HG03060 (cell line): ENCODE measurements at regions not wholly inside any gene's neighbourhood (a gene's known extent, or its start where the extent isn't known, plus 50 kb on each side); places are given as distances from the start of the nearest gene placed in this dataset.

Experiments
- ATAC-seq: cut with Tn5 transposase; IDR thresholded peaks from one replicate; pipeline ENCODE4 v1.9.1; 2021; ENCODE audit warnings: low read depth, moderate number of reproducible peaks; ENCODE audit not compliant: unreplicated experiment

- ATAC-seq: no peak
Observed at GRCh38 chr21:41596241-41596925, 88.4 kb upstream of the TMPRSS2 start.

- ATAC-seq: no peak
Observed at GRCh38 chr21:41594268-41594667, 86.3 kb upstream of the TMPRSS2 start.

GRCh38 chr21:41593760-41594138, 85.8 kb upstream of the TMPRSS2 start:
- ATAC-seq: no peak

GRCh38 chr21:41593051-41593759, 85.2 kb upstream of the TMPRSS2 start:
- no peak for ATAC-seq

GRCh38 chr21:41589620-41590175, 81.7 kb upstream of the TMPRSS2 start:
- no peak for ATAC-seq

- ATAC-seq: no peak
Observed at GRCh38 chr21:41589131-41589530, 81.2 kb upstream of the TMPRSS2 start.

- no peak for ATAC-seq
Observed at GRCh38 chr21:41585199-41585994, 77.4 kb upstream of the TMPRSS2 start.

- no peak for ATAC-seq
Observed at GRCh38 chr21:41584603-41585176, 76.7 kb upstream of the TMPRSS2 start.

- ATAC-seq: no peak
Observed at GRCh38 chr21:41583274-41583790, 75.4 kb upstream of the TMPRSS2 start.

- ATAC-seq: no peak
Observed at GRCh38 chr21:41582866-41583265, 74.9 kb upstream of the TMPRSS2 start.

- no peak for ATAC-seq
Observed at GRCh38 chr21:41582298-41582840, 74.4 kb upstream of the TMPRSS2 start.

GRCh38 chr21:41581592-41582228, 73.8 kb upstream of the TMPRSS2 start:
- ATAC-seq: no peak

- no peak for ATAC-seq
Observed at GRCh38 chr21:41580758-41581554, 73.0 kb upstream of the TMPRSS2 start.

GRCh38 chr21:41579692-41580091, 71.7 kb upstream of the TMPRSS2 start:
- ATAC-seq: no peak

GRCh38 chr21:41578716-41579115, 70.8 kb upstream of the TMPRSS2 start:
- no peak for ATAC-seq

- ATAC-seq: no peak
Observed at GRCh38 chr21:41578083-41578482, 70.1 kb upstream of the TMPRSS2 start.

- ATAC-seq: no peak
Observed at GRCh38 chr21:41576013-41576615, 68.2 kb upstream of the TMPRSS2 start.

- no peak for ATAC-seq
Observed at GRCh38 chr21:41573902-41574690, 66.1 kb upstream of the TMPRSS2 start.
